HAP-1 (cell line): ENCODE measurements at regions not wholly inside any gene's neighbourhood (a gene's known extent, or its start where the extent isn't known, plus 50 kb on each side); places are given as distances from the start of the nearest gene placed in this dataset.

Experiments used
- DNase-seq, 2 experiments: peaks; one replicate each; pipeline ENCODE4 v3.0.0-alpha.2; 2016 to 2020; ENCODE audit warnings: low spot score in 2 of 2
- H3K27me3 ChIP-seq: fragments of 250-450 bp; sonication (Bioruptor Pico); 2 replicates; pipeline ENCODE4 v1.5.1; 2020; ENCODE audit warnings: low read depth, mild to moderate bottlenecking, moderate library complexity
- H3K36me3 ChIP-seq: fragments of 250-450 bp; sonication (Bioruptor Pico); replicated peaks from 2 replicates; pipeline ENCODE4 v1.5.1; 2020; ENCODE audit warnings: mild to moderate bottlenecking
- H3K4me1 ChIP-seq: fragments of 250-450 bp; sonication (Bioruptor Pico); 2 replicates; pipeline ENCODE4 v1.5.1; 2020; ENCODE audit warnings: mild to moderate bottlenecking
- H3K4me3 ChIP-seq: fragments of 250-450 bp; sonication (Bioruptor Pico); 2 replicates; pipeline ENCODE4 v1.5.1; 2020; ENCODE audit warnings: mild to moderate bottlenecking, moderate library complexity
- H3K9me3 ChIP-seq: fragments of 250-450 bp; sonication (Bioruptor Pico); 2 replicates; pipeline ENCODE4 v1.5.1; 2020; ENCODE audit warnings: mild to moderate bottlenecking, moderate library complexity
- in situ Hi-C: fragments of 300-500 bp; cut with MboI; formaldehyde crosslinking; loops from 3 replicates; pipeline ENCODE4 v1.14.3; 2020; ENCODE audit warnings: low sequenced_read_pairs, inconsistent platforms, mixed read lengths

DNA sequence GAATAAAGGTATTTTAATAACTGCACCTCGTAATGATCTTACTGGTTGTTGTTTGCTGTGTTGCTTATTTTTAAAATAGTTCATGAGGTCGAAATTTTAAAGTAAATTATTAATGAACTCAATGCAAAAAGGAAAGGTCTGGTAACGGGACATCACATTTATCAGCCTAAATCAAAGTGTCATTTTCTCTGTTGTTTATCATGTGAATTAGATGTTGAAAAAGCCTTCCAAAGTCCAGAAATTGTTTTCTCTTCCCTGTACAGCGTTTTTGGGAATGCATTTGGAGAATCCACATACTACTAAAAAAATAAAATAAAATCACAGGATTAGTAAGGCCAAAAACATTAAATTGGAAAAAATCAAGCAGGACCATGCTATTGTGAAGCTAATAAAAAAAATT lies 339.2 kb upstream of the NECTIN3 start:
- no peaks in the 10 kb centered on the region for H3K36me3 ChIP-seq
- no peak overlapping the region for H3K4me3 ChIP-seq
- in situ Hi-C loops, result no loop called here
- DNase-seq, result no peak
- H3K9me3 ChIP-seq, result no peaks in the 10 kb centered on the region; the same call in 1 of the 2 replicates
- H3K27me3 ChIP-seq, result no peaks in the 10 kb centered on the region
- H3K4me1 ChIP-seq, result no peaks in the 10 kb centered on the region; the same call in 1 of the 2 replicates

DNA sequence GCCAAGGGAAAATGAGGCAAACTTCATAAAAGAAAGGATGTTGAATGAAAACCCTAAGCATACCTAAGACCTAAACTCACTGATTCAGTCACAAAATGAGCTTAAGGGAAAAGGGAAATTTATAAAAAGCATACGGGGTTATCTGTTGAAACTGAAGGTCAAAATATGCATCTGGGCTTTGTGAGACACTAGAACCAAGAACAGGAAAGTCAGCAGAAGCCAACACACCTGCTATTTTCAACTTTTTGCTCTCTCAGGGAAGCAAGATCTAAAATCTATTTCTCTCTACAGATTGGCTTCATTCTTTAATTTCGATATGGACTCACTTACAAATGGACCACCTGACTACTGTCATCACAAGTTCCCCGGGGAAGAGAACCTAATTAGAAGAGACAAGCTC lies 338.6 kb upstream of the NECTIN3 start:
- no peak overlapping the region for H3K4me3 ChIP-seq
- no peaks in the 10 kb centered on the region; the same call in 1 of the 2 replicates for H3K4me1 ChIP-seq
- no peak for DNase-seq
- in situ Hi-C loops, result no loop called here
- no peaks in the 10 kb centered on the region; the same call in 1 of the 2 replicates for H3K9me3 ChIP-seq
- H3K36me3 ChIP-seq, result no peaks in the 10 kb centered on the region
- no peaks in the 10 kb centered on the region for H3K27me3 ChIP-seq

DNA sequence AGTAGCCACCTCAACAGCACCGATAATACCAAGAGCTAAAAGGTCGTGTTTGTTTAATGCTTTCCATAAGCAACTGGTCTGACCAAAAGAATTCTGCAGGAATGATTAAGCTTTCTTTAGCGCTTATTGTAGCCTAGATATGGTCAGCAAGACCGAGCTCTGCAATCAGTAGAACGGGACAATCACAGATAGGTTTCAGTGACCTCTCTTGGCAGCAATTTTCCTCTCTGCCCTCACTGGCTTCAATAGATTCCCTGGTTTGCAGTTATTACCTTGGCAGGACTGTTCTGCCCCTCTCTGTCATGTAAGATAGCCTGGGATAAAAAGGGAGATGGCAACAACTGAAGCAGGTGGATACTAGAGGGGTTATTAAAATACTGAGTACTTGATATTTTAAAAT lies 337.1 kb upstream of the NECTIN3 start:
- Histone ChIP-seq H3K4me1 (no peaks in the 10 kb centered on the region; the same call in 1 of the 2 replicates), H3K4me3 (no peak overlapping the region), H3K27me3 (no peaks in the 10 kb centered on the region), H3K9me3 (no peaks in the 10 kb centered on the region; the same call in 1 of the 2 replicates), H3K36me3 (no peaks in the 10 kb centered on the region)
- no peak for DNase-seq
- in situ Hi-C loops, result no loop called here

DNA sequence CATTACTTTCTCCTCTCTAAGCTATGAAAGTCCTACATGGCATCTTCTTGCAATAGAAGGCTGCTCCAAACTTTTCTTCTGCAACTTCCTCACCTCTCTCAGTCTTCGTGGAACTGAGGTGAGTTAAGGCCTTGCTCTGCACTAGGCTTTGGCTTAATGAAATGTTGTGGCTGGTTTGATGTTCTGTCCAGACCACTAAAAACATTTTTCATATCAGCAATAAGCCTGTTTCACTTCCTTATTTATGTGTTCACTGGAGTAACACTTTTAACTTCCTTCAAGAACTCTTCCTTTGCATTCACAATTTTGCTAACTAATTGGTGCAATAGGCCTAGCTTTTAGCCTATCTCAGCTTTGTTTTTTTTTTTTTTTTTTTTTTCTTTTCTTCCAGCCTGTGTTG lies 335.3 kb upstream of the NECTIN3 start:
- Histone ChIP-seq H3K9me3 (no peaks in the 10 kb centered on the region; the same call in 1 of the 2 replicates), H3K36me3 (no peaks in the 10 kb centered on the region), H3K27me3 (no peaks in the 10 kb centered on the region), H3K4me3 (no peak overlapping the region), H3K4me1 (no peaks in the 10 kb centered on the region; the same call in 1 of the 2 replicates)
- in situ Hi-C loops, result no loop called here
- no peak for DNase-seq

DNA sequence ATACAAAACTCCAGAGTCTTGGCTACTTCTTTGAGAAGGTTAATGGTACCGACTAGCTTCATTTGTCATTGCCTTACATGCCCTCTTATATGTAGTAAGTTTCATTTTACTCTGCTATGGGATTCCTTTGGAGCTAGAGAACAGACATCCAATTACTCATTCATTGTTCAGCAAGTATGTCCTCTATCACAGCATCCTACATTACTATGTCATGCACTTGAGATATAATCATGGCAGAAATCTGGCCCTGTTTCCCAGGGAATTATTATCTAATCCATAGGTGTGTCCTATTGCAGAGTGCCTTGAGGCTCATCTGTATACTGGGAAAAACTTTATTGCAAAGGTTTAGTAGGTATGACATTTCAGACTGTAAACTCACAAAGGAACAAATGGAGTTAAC lies 333.1 kb upstream of the NECTIN3 start:
- H3K4me3 ChIP-seq, result no peak overlapping the region
- no peak for DNase-seq
- no peaks in the 10 kb centered on the region for H3K36me3 ChIP-seq
- in situ Hi-C loops, result no loop called here
- no peaks in the 10 kb centered on the region for H3K27me3 ChIP-seq
- no peaks in the 10 kb centered on the region; the same call in 1 of the 2 replicates for H3K9me3 ChIP-seq
- no peaks in the 10 kb centered on the region; the same call in 1 of the 2 replicates for H3K4me1 ChIP-seq

DNA sequence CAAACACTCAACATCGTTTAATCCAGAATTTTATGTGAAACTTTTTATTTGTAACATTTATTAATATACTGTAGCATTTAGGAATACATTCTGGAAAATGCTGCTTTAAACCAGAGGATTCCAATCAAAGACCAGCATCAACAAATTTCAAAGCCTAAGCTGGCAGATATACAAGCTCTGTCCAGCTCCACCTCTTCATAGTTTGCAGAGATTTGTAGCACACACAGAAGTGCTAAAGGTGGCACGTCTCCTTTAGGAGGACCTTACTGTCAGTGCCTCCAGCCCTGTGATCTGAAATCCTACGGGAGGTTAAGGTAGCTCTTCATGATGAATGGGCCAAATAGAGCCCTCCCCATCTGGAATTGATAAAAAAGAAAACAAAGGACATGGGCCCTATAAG lies 329.7 kb upstream of the NECTIN3 start:
- no peaks in the 10 kb centered on the region for H3K9me3 ChIP-seq
- H3K4me1 ChIP-seq, result no peaks in the 10 kb centered on the region
- no peak for DNase-seq
- no peaks in the 10 kb centered on the region for H3K36me3 ChIP-seq
- H3K27me3 ChIP-seq, result no peaks in the 10 kb centered on the region
- no peak overlapping the region for H3K4me3 ChIP-seq
- in situ Hi-C loops, result no loop called here

DNA sequence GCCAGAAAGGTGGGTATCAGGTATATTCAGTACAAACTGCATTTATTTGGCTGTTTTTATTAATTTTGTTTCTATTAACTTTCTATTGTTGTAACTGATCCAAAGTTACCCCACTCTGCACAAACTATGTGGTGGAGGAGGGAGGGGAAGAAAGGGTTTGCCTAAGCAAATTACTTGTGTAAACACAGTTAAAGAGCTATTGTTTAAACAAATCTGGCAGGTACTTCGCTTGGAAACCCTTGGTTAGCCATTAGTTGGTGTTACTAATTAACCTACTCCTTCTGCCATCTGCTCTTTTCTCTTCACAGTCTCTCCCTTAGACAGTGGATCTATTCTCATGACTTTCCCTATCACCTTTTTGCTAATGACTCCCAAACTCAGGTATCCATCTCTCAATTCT lies 328.4 kb upstream of the NECTIN3 start:
- DNase-seq, result no peak
- no peaks in the 10 kb centered on the region for H3K9me3 ChIP-seq
- no peak overlapping the region for H3K4me3 ChIP-seq
- H3K27me3 ChIP-seq, result no peaks in the 10 kb centered on the region
- no peaks in the 10 kb centered on the region for H3K4me1 ChIP-seq
- in situ Hi-C loops, result no loop called here
- H3K36me3 ChIP-seq, result no peaks in the 10 kb centered on the region

DNA sequence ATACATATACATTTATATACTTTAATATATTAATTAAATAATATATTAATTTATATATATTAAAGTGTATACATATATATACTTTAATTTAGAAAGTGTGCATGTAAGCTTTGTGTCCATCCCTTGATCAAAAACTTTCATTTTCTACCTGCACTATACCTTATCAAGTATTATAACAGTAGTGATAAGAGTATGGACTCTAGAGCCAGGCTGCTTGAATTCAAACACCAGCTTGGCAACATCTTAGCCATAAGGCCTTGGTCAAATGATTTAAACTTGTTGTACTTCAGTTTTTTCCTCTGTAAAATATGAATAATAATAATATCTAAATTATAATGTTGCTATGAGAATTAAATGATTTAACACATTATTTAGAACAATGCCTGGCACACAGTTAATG lies 327.6 kb upstream of the NECTIN3 start:
- in situ Hi-C loops, result no loop called here
- Histone ChIP-seq H3K4me1 (no peaks in the 10 kb centered on the region), H3K4me3 (no peak overlapping the region), H3K9me3 (no peaks in the 10 kb centered on the region), H3K36me3 (no peaks in the 10 kb centered on the region), H3K27me3 (no peaks in the 10 kb centered on the region)
- no peak for DNase-seq

DNA sequence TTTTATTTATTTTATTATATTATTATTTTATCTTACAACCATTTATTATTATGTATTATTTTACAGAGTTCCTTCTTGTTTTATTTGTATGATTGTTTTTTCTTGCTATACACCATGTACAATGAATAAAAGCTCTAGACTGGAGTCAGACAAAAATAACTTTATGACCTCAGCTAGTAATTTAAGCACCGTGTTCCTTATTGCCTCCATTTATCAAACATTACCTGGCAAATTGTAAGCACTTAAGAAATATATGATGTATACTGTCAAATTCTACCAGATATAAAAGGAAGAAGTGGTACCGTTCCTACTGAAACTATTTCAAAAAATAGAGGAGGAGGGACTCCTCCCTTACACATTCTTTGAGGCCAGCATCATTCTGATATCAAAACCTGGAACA lies 326.9 kb upstream of the NECTIN3 start:
- Histone ChIP-seq H3K4me1 (no peaks in the 10 kb centered on the region), H3K4me3 (no peak overlapping the region), H3K27me3 (no peaks in the 10 kb centered on the region), H3K9me3 (no peaks in the 10 kb centered on the region), H3K36me3 (no peaks in the 10 kb centered on the region)
- DNase-seq, result no peak
- in situ Hi-C loops, result no loop called here

DNA sequence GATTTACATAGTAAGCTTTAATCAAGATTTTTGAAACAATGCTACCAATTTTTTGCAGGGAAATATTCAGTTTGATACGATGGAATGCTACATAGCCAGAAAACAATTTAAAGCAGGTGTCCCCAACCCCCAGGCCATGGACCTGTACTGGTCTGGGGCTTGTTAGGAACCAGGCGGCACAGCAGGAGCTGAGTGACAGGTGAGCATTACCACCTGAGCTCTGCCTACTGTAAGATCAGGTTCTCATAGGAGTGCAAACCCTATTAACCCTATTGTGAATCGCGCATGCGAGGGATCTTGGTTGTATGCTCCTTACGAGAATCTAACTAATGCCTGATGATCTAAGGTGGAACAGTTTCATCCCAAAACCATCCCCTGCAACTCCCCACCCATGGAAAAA lies 322.6 kb upstream of the NECTIN3 start:
- no peak for DNase-seq
- H3K9me3 ChIP-seq, result no peaks in the 10 kb centered on the region
- H3K27me3 ChIP-seq, result 0 out of 2 replicates have a peak, but pooled peaks cover 2% of the 10 kb centered on the region
- H3K4me1 ChIP-seq, result no peaks in the 10 kb centered on the region
- H3K36me3 ChIP-seq, result no peaks in the 10 kb centered on the region
- no peak overlapping the region for H3K4me3 ChIP-seq
- in situ Hi-C loops, result no loop called here

DNA sequence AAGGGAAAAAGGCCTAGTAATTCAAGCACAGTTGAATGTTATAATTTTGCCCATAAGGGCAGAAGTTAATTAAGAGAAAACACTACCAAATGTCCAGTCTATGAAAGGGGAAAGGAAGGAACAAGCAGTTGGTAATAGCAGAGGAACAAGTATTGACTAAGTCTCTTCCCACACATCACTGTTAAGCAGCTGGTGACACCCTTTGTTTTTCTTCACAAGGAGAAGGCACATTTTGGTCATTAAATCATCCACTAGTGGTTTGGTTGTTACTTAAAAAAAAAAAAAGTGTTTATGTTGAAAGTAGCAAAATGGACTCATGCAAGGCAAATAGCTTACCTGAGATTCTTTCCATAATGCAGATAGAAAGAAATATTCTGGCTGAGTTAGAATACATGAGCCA lies 321.4 kb upstream of the NECTIN3 start:
- DNase-seq, result no peak
- H3K4me1 ChIP-seq, result no peaks in the 10 kb centered on the region
- no peaks in the 10 kb centered on the region for H3K36me3 ChIP-seq
- in situ Hi-C loops, result no loop called here
- H3K4me3 ChIP-seq, result no peak overlapping the region
- no peaks in the 10 kb centered on the region for H3K9me3 ChIP-seq
- 0 out of 2 replicates have a peak, but pooled peaks cover 2% of the 10 kb centered on the region for H3K27me3 ChIP-seq

DNA sequence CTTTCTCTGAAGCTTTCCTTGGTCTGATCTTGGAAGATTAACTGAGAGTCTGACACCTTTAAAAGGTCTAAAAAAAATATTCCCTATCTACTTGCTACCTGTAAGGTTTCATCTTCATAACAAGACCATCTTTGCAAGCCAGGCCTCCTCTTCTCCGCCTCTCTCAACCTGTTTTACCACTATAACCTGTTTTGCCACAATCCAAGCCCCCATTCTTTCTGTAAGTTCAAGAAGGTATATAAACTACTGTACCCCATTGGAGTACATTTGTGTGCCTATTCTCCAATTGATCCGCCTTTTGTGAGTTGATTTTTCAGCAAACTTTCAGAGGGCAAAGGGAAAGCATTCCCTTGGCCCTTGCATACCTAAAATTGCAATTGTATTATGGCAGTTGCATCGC lies 319.3 kb upstream of the NECTIN3 start:
- no peaks in the 10 kb centered on the region for H3K36me3 ChIP-seq
- no peaks in the 10 kb centered on the region for H3K9me3 ChIP-seq
- DNase-seq, result no peak
- in situ Hi-C loops, result no loop called here
- 0 out of 2 replicates have a peak, but pooled peaks cover 2% of the 10 kb centered on the region for H3K27me3 ChIP-seq
- H3K4me3 ChIP-seq, result no peak overlapping the region
- no peaks in the 10 kb centered on the region for H3K4me1 ChIP-seq

DNA sequence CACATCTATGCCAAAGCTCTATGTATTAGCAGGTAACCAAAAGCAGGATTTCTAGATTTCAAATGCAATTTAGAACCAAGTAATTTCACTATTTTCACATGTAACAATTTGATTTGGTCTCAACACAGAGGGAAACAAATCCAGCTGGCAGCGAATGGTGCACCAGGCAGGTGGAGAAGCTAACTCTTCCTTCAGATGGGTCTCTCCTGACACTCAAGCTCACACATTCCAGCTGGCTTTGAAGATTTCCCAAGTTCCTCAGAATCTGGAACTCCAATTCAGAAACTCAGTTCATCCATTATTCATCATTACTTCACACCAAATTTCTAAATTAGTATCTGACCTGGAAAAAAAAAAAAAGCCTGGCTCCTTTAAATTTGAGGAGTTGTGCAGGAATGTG lies 318.1 kb upstream of the NECTIN3 start:
- H3K9me3 ChIP-seq, result no peaks in the 10 kb centered on the region
- no peak overlapping the region for H3K4me3 ChIP-seq
- no peak for DNase-seq
- H3K27me3 ChIP-seq, result 0 out of 2 replicates have a peak, but pooled peaks cover 2% of the 10 kb centered on the region
- H3K36me3 ChIP-seq, result no peaks in the 10 kb centered on the region
- in situ Hi-C loops, result no loop called here
- H3K4me1 ChIP-seq, result no peaks in the 10 kb centered on the region

DNA sequence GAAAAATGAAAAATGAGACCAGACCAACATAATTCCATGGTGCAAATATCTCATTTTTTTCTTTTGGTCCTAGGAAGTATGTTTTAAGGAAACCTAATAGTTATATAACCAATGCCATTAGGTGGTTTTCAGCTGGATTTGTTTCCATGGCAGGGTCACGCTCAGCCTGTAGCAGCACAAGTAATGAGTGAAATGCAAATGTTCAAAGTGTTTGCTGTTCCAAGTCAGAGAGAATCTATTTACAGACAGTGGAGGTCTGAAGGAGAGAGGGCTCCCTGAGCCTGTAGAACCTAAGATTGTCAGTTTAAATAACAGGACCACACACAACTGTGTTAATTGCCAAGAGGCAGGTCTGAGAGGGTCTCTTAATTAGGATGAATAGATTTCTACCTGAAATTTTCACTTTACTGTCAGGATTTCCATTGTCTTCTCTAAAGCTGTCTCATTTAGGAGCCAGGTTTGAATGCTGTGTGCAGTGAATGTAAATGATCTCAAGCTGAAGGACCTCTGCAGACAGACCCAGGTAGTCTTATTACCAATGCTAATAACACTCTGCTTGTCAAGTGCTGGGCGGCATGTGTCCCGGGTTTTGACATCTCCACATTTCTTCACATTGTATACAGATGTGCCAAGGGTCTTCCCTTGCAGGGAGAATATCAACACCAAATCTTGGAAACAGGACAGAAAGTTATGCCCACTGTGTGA lies 317.3 kb upstream of the NECTIN3 start:
- DNase-seq, result no peak
- Histone ChIP-seq H3K4me1 (no peaks in the 10 kb centered on the region), H3K4me3 (no peak overlapping the region), H3K36me3 (no peaks in the 10 kb centered on the region), H3K27me3 (0 out of 2 replicates have a peak, but pooled peaks cover 2% of the 10 kb centered on the region), H3K9me3 (no peaks in the 10 kb centered on the region)
- in situ Hi-C loops, result no loop called here

DNA sequence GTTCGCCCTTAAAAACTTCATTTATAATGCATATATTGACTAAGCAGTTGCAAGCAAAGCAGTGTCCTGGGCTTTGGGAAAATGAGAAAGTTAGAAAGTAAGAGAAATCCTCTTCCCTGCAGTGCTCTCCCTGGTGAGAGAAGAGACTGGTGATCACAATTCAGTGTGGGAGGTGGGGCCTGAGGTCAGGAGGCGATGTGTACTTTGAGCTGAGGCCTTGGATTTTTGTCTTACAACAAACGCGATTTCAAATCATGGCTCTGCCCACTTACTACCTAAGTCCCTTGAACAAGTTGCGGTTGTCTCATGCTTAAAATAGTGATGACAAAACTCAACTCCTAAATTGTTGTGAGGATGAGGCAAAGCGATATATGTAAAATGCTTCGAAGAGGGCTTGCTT lies 316.3 kb upstream of the NECTIN3 start:
- Histone ChIP-seq H3K27me3 (no peaks in the 10 kb centered on the region), H3K4me3 (no peak overlapping the region), H3K36me3 (no peaks in the 10 kb centered on the region), H3K9me3 (no peaks in the 10 kb centered on the region), H3K4me1 (no peaks in the 10 kb centered on the region)
- DNase-seq, result no peak
- in situ Hi-C loops, result no loop called here
